ENCODE measurements at regions not wholly inside any gene's neighbourhood (a gene's known extent, or its start where the extent isn't known, plus 50 kb on each side); places are given as distances from the start of the nearest gene placed in this dataset.

DNA sequence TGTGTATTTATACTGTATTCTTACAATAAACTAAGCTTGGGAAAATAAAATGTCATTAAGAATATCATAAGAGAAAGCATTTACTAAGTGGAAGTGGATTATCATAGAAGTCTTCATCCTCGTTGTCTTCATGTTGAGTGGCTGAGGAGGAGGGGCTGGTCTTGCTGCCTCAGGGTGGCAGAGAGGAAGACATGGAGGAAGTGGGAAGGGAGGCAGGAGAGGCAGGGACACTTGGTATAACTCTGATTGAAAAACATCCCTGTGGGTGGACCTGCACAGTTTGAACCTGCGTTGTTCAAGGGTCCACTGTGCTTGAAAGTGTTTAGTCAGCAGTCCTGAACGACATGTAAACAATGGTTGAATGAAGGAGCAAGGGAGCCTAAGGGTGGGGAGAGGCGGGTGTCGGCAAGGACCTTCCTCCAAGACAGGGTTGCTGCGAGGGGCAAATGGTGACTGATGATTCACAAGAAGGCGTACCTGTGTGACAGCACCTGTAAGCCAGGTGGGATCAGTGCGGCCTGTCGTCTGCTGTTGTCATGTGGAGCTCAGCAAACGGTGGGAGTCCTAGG lies 103.8 kb upstream of the KLF13 start:
- no peak for TF ChIP-seq SMC3 (conservative IDR thresholded peaks at IDR 0.05; ENCODE audit: poor library complexity)
- TF ChIP-seq TAF1 (IDR thresholded peaks at IDR 0.05; ENCODE audit: low read depth): no peak
- no peak for TF ChIP-seq POLR2AphosphoS5 (IDR thresholded peaks at IDR 0.05)
- TF ChIP-seq, protein P1, sequence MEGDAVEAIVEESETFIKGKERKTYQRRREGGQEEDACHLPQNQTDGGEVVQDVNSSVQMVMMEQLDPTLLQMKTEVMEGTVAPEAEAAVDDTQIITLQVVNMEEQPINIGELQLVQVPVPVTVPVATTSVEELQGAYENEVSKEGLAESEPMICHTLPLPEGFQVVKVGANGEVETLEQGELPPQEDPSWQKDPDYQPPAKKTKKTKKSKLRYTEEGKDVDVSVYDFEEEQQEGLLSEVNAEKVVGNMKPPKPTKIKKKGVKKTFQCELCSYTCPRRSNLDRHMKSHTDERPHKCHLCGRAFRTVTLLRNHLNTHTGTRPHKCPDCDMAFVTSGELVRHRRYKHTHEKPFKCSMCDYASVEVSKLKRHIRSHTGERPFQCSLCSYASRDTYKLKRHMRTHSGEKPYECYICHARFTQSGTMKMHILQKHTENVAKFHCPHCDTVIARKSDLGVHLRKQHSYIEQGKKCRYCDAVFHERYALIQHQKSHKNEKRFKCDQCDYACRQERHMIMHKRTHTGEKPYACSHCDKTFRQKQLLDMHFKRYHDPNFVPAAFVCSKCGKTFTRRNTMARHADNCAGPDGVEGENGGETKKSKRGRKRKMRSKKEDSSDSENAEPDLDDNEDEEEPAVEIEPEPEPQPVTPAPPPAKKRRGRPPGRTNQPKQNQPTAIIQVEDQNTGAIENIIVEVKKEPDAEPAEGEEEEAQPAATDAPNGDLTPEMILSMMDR (IDR thresholded peaks at IDR 0.05; ENCODE audit: poor library complexity, severe bottlenecking): no peak
